GM12864 (cell line): ENCODE measurements at regions not wholly inside any gene's neighbourhood (a gene's known extent, or its start where the extent isn't known, plus 50 kb on each side); places are given as distances from the start of the nearest gene placed in this dataset.
A peak's percentile ranks its signal among the peaks of the same experiment; 100 is the strongest.

Source experiments
- DNase-seq: peaks from one replicate; pipeline ENCODE4 v3.0.0-alpha.2; 2011; ENCODE audit warnings: low read depth
- H3K4me3 ChIP-seq: 2 replicates; pipeline ENCODE4 v1.5.1; 2011; ENCODE audit warnings: mild to moderate bottlenecking, low read depth, low read length, control low read depth
- TF ChIP-seq, protein P1 (sequence below): IDR thresholded peaks from 2 replicates; pipeline ENCODE4 v1.5.1; 2011; ENCODE audit warnings: low read depth, mild to moderate bottlenecking, moderate library complexity, low read length, control low read depth, inconsistent platforms; ENCODE audit errors: missing control alignments

DNA sequence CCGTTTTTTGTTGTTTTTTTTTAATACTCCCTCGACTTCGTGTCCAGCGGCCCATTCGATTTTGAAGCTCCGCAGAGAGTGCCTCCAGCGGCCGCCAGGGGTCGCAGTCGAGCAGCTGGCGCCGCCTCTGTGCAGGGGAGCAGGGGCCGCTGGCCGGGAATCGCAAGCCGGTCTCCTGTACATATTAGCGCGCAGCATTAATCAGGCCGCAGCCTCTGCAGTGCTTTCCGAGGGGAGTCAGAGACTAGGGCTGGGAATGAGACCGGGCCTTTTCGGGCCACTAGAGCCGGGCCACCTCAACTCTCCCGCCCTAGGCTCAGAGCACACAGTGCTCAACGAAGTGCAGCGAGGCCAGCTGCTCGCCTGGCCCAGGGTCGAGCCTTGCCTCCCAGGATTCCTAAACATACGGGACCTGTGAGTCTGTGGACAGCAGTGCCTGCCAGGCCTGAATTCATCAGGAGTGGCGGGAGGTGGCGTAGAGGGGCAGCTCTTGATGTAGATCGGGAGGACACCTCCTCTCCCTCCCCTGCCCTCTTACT, 81.8 kb downstream of the EMP1 start:
- no peak overlapping the region for H3K4me3 ChIP-seq
- no peak for DNase-seq
- TF ChIP-seq, protein P1, sequence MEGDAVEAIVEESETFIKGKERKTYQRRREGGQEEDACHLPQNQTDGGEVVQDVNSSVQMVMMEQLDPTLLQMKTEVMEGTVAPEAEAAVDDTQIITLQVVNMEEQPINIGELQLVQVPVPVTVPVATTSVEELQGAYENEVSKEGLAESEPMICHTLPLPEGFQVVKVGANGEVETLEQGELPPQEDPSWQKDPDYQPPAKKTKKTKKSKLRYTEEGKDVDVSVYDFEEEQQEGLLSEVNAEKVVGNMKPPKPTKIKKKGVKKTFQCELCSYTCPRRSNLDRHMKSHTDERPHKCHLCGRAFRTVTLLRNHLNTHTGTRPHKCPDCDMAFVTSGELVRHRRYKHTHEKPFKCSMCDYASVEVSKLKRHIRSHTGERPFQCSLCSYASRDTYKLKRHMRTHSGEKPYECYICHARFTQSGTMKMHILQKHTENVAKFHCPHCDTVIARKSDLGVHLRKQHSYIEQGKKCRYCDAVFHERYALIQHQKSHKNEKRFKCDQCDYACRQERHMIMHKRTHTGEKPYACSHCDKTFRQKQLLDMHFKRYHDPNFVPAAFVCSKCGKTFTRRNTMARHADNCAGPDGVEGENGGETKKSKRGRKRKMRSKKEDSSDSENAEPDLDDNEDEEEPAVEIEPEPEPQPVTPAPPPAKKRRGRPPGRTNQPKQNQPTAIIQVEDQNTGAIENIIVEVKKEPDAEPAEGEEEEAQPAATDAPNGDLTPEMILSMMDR, result peak; percentile 89

DNA sequence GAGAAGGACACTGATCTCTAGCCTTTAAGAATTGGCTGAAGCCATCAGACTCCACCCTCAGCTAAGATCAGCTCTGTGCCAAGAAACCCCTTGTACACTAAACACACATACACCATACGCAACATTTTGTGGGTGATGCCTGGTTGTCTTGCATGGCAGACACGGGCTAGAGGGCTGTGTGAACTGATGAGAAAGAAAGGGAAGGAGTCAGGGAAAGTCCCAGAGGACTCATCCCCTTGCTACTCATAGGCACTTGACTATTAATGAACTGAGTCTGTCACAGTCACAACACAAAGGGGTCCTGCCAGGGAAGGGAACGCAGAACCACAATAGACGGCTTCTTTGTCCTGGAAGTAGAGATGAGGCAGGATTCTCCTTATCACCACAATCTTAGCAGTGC, 80.8 kb downstream of the EMP1 start:
- no peak overlapping the region for H3K4me3 ChIP-seq
- TF ChIP-seq, protein P1, result no peak
- no peak for DNase-seq

DNA sequence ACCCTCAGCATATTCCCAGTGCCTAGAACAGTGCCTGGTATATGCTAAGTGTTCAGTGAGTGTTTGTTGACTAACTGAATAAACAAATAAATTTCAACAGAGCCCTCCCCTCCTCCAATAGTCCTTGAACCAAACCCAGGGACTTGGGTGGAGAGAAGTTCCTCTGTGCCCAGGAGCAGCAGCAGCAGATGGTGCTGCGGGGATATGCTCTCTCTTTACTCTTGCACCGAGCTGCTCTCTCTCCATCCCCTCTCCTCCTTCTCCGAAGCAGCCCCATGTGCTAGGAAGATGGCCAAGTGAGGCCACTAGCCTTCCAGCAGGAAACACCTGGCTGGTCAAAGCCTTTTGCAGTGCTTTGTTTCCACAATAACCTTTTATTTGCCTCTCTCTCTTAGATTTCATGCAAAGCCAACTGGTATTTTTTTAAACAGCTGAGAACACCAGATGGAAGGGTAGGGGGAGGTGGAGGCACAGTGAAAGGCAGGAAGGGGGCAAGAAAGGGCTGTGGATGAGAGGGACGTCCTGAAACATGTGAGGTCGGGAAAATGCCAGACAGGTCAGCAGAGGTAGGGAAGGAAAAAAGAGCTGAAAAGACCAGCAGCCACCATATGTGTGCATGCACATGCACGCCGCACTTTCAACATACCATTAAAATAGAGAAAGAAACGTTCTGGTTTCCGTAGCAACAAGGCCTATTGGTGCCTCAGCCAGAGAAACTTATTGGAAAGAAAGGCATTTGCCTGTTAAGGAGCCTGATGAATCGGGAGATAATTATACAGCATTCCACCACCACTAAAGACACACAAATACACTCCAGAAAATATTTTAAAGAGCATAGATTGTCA, 78.9 kb downstream of the EMP1 start:
- no peak overlapping the region for H3K4me3 ChIP-seq
- no peak for DNase-seq
- TF ChIP-seq, protein P1, result no peak

DNA sequence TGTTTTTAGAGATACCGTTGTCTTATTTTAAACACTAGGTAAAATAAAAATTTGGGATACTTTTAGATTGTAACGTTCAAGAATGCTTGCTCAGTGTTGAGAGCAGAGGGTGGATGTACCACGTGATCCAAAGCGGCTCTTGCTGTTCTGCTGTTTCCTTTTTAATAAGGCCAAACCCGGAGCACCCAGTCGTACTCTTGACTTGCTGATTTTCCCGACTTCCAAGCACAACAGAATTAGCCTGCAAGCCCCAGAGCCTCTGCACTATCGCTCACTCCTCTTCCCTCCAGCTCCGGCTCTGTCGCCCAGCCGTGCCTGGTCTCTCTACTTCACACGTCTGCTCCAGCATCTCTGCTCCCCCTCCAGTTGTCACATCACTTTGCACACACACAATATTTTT, 77.3 kb downstream of the EMP1 start:
- TF ChIP-seq, protein P1, result no peak
- H3K4me3 ChIP-seq, result no peak overlapping the region
- no peak for DNase-seq

DNA sequence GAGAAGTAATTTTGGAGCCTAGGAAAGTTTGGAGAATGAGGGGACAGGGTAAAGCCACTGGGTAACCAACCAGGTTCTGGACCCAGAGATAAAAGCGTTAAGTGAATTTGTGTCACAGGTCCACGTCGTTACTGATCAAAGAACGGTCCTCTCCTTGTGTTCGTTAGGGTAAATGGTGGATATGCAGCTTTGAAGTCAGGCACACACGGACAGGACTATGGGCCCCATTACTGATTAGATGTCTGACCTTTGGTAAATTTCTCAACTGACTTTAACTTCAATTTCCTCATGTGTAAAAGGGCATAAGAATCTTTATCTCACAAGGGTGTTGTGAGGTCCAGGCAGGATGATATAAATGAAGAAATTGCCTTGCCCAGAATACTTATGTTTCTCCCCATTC, 76.6 kb downstream of the EMP1 start:
- DNase-seq, result no peak
- H3K4me3 ChIP-seq, result no peak overlapping the region
- TF ChIP-seq, protein P1, result no peak

DNA sequence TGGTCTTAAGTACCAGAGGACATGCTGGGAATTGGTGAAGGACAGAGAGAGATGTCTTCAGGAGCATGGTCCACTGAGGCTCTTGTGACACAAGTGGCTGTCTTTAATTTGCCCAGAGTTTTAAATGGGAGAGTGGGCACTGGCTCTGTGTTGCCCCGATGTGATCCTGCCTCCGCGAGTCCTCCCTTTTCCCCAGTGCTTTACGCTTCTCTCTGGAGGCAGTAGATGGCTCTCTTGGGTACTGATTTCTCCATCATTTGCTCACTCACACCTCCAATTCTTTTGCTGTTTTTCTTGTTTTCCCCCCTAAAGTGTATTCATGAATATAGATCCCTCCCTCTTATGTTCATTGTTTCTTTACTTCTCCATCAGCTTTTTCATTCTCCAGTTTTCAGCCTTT, 74.3 kb downstream of the EMP1 start:
- DNase-seq, result no peak
- TF ChIP-seq, protein P1, result no peak
- no peak overlapping the region for H3K4me3 ChIP-seq
